COLO668 (cell line): ENCODE measurements at regions not wholly inside any gene's neighbourhood (a gene's known extent, or its start where the extent isn't known, plus 50 kb on each side); places are given as distances from the start of the nearest gene placed in this dataset.
A peak's percentile ranks its signal among the peaks of the same experiment; 100 is the strongest.

Experiments
- DNase-seq: peaks from one replicate; lab custom pipeline; 2025; ENCODE audit not compliant: unreplicated experiment; lab: John Stamatoyannopoulos, UW

DNA sequence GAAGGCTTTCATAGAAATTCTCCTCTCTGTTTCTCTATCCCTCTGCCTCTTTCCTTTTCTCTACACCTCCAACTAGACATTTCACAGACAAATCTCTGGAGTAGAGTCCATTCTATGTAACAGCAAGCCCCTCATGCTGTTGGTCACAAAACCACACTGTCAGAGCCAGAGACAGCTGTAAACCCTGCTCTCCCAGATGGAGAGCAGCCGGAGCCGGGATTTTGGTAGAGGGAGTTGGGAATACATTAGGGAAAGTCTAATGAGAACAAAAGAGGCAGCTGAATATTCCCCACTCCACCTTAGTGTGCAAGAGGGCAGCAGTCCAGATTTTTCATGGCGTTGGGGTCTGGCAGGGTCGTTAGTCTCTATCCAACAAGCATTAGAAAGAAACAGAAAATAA is 68.3 kb upstream of the EDN1 start:
- DNase-seq: no peak

DNA sequence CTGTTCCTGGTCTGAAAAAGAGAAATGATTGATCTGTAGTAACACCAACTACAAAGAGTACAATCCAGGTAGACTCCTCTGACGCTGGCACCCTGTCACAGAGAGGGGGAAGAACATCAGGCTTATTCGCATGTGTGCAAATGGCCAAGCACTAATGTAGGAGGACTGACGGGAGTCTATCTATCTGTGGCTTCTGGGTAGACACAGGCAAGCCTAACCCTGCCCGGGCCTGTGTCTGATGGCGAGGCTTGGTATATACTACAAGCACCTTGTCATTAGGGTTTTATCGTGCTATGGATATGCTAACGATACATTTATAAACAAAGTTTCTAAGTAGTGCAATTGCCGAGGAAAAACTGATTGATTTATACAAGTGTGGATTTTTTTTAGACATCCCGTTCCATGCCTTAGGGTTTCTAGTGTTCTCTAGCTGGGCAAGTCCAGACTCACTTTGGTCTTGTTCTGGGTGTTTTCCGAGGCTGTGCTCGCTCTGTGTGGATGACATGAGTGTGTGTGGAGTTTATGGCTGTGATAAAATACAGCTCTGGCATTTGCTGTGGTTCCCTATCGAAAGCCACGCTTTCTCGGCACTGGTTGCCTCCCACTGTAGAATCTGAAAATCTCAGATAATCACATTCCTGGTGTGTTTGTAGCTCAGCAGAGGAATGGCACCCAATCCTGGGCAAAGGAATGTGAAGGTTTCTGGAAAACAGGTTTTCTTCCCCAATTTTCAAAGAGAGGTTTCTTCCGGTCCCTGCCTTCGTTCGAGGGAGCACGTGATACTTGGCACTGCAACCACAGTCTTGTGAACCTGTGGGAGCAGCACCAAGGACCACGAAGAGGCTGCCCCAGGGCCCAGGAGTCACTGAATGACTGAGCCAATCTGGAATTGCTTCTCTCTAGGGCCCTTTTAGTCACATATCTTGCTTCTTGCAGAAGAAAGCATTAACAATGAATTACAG is 67.5 kb upstream of the EDN1 start:
- DNase-seq: no peak

DNA sequence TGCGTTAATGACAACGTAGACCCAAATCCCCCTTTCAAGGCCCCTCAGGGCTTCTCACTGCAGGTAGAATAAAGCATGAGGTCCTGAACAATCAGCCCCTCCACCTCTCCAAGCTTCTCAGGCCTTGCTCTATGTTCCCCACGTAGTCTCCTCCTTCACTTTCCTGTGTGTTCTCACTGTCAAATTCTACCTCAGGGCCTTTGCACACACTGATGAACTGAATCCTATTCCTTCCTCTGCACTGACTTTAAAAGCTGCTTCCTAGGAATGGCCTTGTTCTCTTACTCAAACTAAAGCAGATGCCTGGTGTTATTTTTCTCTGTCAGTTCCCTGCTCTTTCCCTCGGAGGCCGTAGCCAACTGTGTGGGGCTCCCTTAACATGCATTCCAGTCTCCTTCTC is 66.8 kb upstream of the EDN1 start:
- DNase-seq: no peak

DNA sequence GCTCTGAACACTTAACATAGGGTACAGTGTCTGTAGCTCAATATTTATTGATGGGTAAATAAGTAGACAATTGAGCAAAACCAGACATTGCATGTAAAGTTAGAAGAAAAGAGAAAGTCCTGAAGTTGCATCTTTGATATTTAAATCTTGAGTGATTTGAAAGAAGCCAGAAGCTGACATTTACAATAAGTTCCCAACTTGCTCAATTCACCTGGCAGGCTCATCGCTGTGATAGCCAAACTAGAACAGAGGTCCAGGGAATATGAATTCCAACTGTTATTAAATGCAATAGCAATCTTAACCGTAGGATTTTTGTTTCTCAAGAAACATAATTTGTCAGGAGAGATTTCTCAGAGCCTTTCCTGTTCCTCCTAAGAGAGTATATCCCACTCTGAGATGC is 65.9 kb upstream of the EDN1 start:
- no peak for DNase-seq

DNA sequence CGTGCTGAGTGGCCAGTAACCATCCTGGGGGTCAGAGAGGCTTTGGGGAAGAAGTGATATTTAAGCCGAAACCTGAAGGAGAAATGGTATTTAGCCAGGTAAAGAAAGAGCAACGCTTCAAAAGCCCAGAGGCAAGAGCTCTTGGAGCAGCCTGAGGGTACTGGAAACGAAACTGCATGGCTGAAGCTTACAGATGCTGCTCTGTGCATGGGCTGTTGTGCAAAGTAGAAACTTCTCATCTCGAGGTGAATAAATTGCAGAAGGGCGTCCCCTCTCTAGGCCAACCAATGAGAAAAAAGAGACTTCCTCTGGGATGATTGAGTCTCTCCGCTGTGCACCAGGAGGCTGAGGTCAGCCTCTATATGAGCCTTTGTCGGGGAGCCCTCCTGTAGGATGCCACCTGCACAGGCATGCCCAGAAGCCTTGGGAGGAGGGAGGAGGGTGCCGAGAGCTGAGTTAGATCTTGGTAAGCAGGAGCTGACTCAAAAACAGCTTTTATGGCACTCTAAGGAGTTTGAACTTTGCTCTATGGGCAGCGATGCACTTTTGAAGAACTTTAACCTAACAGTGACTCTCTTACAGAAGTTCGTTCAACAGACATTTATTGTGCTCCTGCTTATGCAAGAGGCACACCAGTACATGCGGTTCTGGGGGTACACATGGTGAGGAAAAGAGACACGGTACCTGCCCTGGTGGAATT is 61.6 kb upstream of the EDN1 start:
- no peak for DNase-seq

DNA sequence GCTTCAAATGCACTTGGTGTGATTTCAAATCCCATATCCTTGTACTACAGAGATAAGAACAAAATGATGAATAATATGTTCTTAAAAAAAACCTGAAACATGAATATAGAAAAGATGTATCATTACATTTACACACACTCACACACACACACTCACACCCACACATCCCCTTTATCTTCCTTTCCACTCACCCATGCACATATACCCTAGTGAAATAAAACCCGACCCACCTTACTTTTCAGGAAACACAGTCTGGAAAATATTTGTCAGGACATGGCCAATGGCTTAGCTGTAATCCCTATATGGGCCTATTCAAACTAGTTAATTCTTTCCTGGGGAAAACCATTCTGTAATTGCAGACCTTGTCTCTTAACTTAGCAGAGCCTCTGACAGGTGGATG is 60.8 kb upstream of the EDN1 start:
- DNase-seq: no peak

DNA sequence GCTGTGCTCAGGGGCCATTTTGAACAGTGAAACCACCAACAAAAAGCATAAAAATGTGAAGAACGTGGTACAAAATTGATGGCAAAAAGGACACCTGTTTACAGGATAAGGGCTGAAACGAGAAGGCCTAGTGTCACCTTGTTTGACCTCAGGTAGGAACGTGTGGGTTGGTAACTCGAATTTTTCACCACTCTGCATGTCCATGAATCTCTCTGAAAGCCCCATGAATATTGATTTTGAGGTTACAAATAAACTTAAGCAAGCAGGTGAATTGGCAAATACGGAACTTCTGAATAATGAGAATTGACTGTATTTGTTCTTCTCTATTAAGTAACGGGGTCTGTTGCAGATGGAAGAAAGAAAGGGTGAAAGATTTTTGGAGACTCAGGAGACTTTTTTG is 59.6 kb upstream of the EDN1 start:
- DNase-seq: no peak

DNA sequence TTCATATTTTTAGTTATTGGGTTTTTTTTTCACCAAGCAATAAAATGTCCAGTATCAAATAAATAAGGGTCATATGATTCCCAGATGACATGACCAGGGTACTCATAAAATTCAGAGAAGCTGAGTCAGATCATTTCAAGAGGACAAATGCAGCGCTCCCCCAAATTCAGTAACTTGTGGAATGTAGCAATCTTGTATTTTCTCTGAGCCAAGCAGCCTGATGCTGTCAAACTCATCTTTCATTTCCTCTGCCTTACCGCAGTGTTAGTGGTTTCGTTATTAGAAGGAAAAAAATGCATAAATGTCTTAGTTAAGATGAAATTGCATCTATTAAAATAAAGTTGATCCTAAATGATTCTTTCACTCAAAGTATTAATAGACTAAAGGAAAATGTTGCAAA is 57.8 kb upstream of the EDN1 start:
- DNase-seq: no peak

DNA sequence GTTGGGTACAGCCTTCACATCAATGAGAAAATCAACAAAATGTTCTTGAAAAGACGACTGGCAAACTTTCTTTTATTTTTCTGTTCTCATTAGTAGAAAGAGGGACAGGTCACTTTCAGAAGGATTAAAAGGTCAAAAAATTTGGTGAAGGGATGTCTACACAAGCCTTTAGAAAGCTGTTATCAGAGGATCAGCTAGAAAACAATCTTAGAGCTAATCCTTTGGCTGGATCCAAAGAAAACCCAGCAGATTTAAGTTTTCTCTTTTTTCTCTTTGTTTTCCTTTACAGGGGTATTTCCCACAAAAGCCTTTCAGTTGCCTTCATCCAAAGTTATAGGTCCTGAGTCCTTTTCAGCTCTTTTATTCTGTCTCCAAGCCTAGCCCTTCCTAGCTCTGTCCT is 57.3 kb upstream of the EDN1 start:
- no peak for DNase-seq

DNA sequence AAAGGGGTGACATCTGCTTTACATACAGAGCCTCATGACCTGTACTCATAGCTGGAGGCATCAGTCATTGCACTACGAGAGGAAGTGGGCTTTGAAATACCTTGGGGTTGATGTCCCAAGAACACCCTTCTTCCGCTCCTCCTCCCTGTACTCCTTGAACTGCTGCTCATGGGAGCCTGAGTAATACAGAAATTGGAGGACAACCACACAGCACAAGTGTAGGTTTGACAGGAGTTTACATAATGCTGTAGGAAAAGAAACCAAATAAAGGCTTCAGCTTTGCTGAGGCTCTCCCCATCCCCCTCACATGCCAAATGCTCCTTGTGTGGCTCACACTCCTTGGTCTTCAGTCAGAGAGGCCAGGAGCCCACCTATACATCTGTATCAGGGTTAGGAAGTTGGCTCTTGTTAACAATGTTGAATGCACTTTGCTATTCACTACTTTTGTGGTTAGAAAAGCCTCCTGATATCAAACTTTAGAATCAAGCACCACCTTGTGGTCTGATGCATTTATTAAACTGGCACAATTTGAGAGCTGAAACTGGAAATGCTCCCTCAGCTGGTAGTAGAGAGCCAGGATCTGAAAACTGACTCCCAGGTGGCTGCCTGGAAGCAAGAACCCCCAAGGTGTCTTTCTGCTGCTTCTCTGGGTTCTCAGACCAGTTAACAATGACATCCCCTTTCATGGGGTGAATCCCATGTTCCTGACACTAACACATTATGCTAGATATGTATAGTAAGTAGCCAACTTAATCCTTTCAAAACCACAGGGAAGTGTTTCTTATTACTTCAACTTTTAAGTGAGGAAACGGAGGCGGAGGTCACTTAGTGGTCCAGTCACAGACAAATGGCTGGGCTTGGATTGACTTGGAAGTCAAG is 56.2 kb upstream of the EDN1 start:
- DNase-seq: peak; percentile 3

DNA sequence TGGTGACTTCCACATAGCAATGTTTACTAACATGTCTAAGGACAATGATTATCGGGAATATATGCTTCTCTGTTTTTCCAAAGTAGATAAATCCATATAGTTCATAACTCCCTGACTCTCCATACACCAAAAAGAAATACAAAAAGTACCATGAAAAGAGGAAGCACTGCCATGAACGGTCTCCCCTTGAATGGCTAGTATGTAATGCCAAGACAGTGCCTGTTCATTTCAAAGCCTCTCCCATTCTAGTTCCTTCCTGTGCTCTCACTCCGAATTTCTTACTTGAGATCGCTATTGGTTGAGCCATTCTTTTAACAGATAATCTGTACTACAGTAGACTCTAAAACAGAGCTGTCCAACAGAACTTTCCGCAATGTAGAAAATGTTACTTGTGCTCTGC is 54.8 kb upstream of the EDN1 start:
- no peak for DNase-seq

DNA sequence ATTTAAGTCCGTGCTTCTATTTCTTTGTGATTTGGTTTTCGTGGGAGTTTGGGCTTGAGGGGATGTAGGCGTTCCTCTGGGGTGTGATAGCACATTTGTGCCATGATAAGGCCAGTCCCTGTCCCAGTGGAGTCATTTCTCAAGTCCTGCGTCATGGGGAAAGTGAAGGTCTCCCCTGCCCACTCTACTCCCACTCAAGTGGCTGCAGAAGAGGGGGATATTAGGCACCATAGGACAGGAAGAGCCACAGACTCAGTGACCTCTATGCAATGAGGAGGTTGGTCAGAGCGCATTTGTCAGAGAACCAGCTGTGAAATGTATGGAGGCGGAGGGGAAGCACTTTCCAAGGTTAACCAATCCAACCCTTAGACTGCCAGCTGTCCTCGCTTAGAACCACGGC is 51.9 kb upstream of the EDN1 start:
- DNase-seq: no peak
